HCT116 (cell line): ENCODE measurements at regions not wholly inside any gene's neighbourhood (a gene's known extent, or its start where the extent isn't known, plus 50 kb on each side); places are given as distances from the start of the nearest gene placed in this dataset.

Source experiments
- ATAC-seq: fragments of 200-7000 bp; cut with Tn5 transposase; 2 replicates; pipeline ENCODE4 v1.9.1; 2020; ENCODE audit warnings: mild to moderate bottlenecking, moderate library complexity
- BruUV-seq: library from RNA; stranded (reverse); fragments of 400-500 nt; replicated peaks from 2 replicates; lab custom pipeline; 2021; lab: Mats Ljungman, UMichigan
- CTCF ChIA-PET: fragments of 300-600 bp; sonication (Branson Sonifier 250); formaldehyde crosslinking; loops from one replicate; lab custom pipeline; 2021; ENCODE audit warnings: antibody characterized with exemption; lab: Charles Lee
- POLR2A ChIA-PET: fragments of 300-600, 350-600 bp; sonication (Branson Sonifier 250); formaldehyde crosslinking; loops from one replicate; lab custom pipeline; 2021; ENCODE audit warnings: antibody characterized with exemption; lab: Charles Lee
- RAD21 ChIA-PET, 2 experiments: fragments of 300-600 bp; sonication (Branson Sonifier 250); formaldehyde crosslinking; loops; one replicate each; lab custom pipeline; 2023; ENCODE audit warnings: low total read pairs in 2 of 2; ENCODE audit not compliant: uncharacterized antibody in 2 of 2, unreplicated experiment in 2 of 2, low non-redundant PET in 1 of 2; lab: Charles Lee
- DNase-seq: peaks from one replicate; pipeline ENCODE4 v3.0.0-alpha.2; 2010; ENCODE audit warnings: low read depth, low spot score
- H2AFZ ChIP-seq: fragments of 200-600 bp; shearing (Covaris generic), sonication (generic); 2 replicates; pipeline ENCODE4 v1.6.1; 2017; ENCODE audit warnings: low read depth, mixed run types, mixed read lengths, antibody characterized with exemption, low read length; ENCODE audit not compliant: poor library complexity, severe bottlenecking
- H3K27ac ChIP-seq: 2 replicates; pipeline ENCODE4 v1.5.1; 2012; ENCODE audit warnings: low read depth, low read length
- H3K27me3 ChIP-seq: fragments of 200-600 bp; sonication (generic); 2 replicates; pipeline ENCODE4 v1.6.1; 2016; ENCODE audit warnings: mixed run types, low read length, mixed read lengths; ENCODE audit not compliant: insufficient read depth
- H3K36me3 ChIP-seq, 2 experiments: fragments of 200-500 bp in 1 of 2; fragments of 200-600 bp in 1 of 2; sonication (Bioruptor generic) in 1 of 2; sonication (generic) in 1 of 2; 2 replicates each; pipeline versions ENCODE4 v1.5.1 to v1.6.1; 2014 to 2016; ENCODE audit warnings: low read length in 2 of 2, inconsistent platforms in 1 of 2, mixed read lengths in 1 of 2, mixed run types in 1 of 2; ENCODE audit not compliant: insufficient read depth in 2 of 2, control insufficient read depth in 1 of 2
- H3K4me1 ChIP-seq, 2 experiments: fragments of 200-600 bp in 1 of 2; sonication (generic) in 1 of 2; 2 replicates each; pipeline versions ENCODE4 v1.5.1 to v1.6.1; 2012 to 2017; ENCODE audit warnings: low read length in 2 of 2, inconsistent platforms in 1 of 2, mild to moderate bottlenecking in 1 of 2, mixed read lengths in 1 of 2, mixed run types in 1 of 2, moderate library complexity in 1 of 2; ENCODE audit not compliant: insufficient read depth in 2 of 2, control insufficient read depth in 1 of 2
- H3K4me2 ChIP-seq: fragments of 200-600 bp; sonication (generic); 2 replicates; pipeline ENCODE4 v1.6.1; 2017; ENCODE audit warnings: mixed run types, low read length, mixed read lengths
- H3K4me3 ChIP-seq, 2 experiments: fragments of 200-600 bp in 1 of 2; sonication (generic) in 1 of 2; replicated peaks in 1 of 2; 2 replicates each; pipeline ENCODE4 v1.5.1; 2011 to 2016; ENCODE audit warnings: low read length in 2 of 2, control low read depth in 1 of 2, low read depth in 1 of 2, mild to moderate bottlenecking in 1 of 2, mixed read lengths in 1 of 2, mixed run types in 1 of 2
- H3K79me2 ChIP-seq: fragments of 200-600 bp; sonication (generic); 2 replicates; pipeline ENCODE4 v1.6.1; 2017; ENCODE audit warnings: mild to moderate bottlenecking, mixed run types, low read length, moderate library complexity, mixed read lengths; ENCODE audit not compliant: insufficient read depth
- H3K9ac ChIP-seq: fragments of 200-600 bp; sonication (generic); 2 replicates; pipeline ENCODE4 v1.6.1; 2016; ENCODE audit warnings: low read length, mixed read lengths
- H3K9me2 ChIP-seq: fragments of 200-600 bp; sonication (generic), shearing (Covaris generic); 2 replicates; pipeline ENCODE4 v1.6.1; 2017; ENCODE audit warnings: mixed run types, mild to moderate bottlenecking, moderate library complexity; ENCODE audit not compliant: insufficient read depth
- H3K9me3 ChIP-seq, 2 experiments: fragments of 200-500 bp in 1 of 2; fragments of 200-600 bp in 1 of 2; sonication (Bioruptor generic) in 1 of 2; sonication (generic) in 1 of 2; 2 replicates each; pipeline ENCODE4 v1.6.1; 2014 to 2017; ENCODE audit warnings: low read length in 2 of 2, mixed read lengths in 2 of 2, inconsistent platforms in 1 of 2, low read depth in 1 of 2, mild to moderate bottlenecking in 1 of 2, mixed run types in 1 of 2, moderate library complexity in 1 of 2; ENCODE audit not compliant: control insufficient read depth in 1 of 2, insufficient read depth in 1 of 2
- H4K20me1 ChIP-seq: fragments of 200-600 bp; sonication (generic), shearing (Covaris generic); 2 replicates; pipeline ENCODE4 v1.6.1; 2017; ENCODE audit warnings: mixed run types, mild to moderate bottlenecking, moderate library complexity; ENCODE audit not compliant: insufficient read depth
- CBX3 ChIP-seq: IDR thresholded peaks from 2 replicates; pipeline ENCODE4 v1.6.1; 2012; ENCODE audit warnings: low read depth
- ELF1 ChIP-seq: IDR thresholded peaks from 2 replicates; pipeline ENCODE4 v1.6.1; 2012; ENCODE audit warnings: low read depth, borderline replicate concordance
- EZH2 ChIP-seq: fragments of 200-600 bp; sonication (generic); IDR thresholded peaks from 2 replicates; pipeline ENCODE4 v1.6.1; 2017; ENCODE audit warnings: antibody characterized with exemption, mixed run types
- EZH2phosphoT487 ChIP-seq: fragments of 200-600 bp; IDR thresholded peaks from 2 replicates; pipeline ENCODE4 v1.6.1; 2018; ENCODE audit warnings: antibody characterized with exemption, borderline replicate concordance
- FOSL1 ChIP-seq: IDR thresholded peaks from 2 replicates; pipeline ENCODE4 v1.6.1; 2012; ENCODE audit warnings: low read depth
- JUND ChIP-seq: IDR thresholded peaks from 2 replicates; pipeline ENCODE4 v1.6.1; 2012
- POLR2A ChIP-seq: IDR thresholded peaks from 2 replicates; pipeline ENCODE4 v1.7.0; 2011; ENCODE audit warnings: borderline replicate concordance; ENCODE audit not compliant: insufficient read depth, insufficient read length; ENCODE audit errors: extremely low read depth
- POLR2AphosphoS5 ChIP-seq: IDR thresholded peaks from 2 replicates; pipeline ENCODE4 v1.6.1; 2011; ENCODE audit warnings: mild to moderate bottlenecking, low read depth, low read length, moderate library complexity
- RAD21 ChIP-seq: IDR thresholded peaks from 2 replicates; pipeline ENCODE4 v1.6.1; 2012; ENCODE audit warnings: low read depth, mild to moderate bottlenecking
- SIN3A ChIP-seq: IDR thresholded peaks from 2 replicates; pipeline ENCODE4 v1.6.1; 2012; ENCODE audit warnings: low read depth
- SP1 ChIP-seq: IDR thresholded peaks from 2 replicates; pipeline ENCODE4 v1.6.1; 2012; ENCODE audit warnings: low read depth
- TCF7L2 ChIP-seq: IDR thresholded peaks from 2 replicates; pipeline ENCODE4 v1.7.0; 2011; ENCODE audit warnings: borderline replicate concordance, inconsistent platforms; ENCODE audit not compliant: insufficient read depth, insufficient read length; ENCODE audit errors: extremely low read depth
- YY1 ChIP-seq: IDR thresholded peaks from 2 replicates; pipeline ENCODE4 v1.6.1; 2011; ENCODE audit warnings: low read length, low read depth, moderate library complexity, mild to moderate bottlenecking; ENCODE audit not compliant: insufficient replicate concordance; ENCODE audit errors: extremely low read depth
- ZNF274 ChIP-seq: fragments of 200-500 bp; sonication (Bioruptor generic); IDR thresholded peaks from 2 replicates; pipeline ENCODE4 v1.6.1; 2014; ENCODE audit warnings: mild to moderate bottlenecking, low read depth, low read length, inconsistent platforms
- intact Hi-C: fragments of 100-400 bp; cut with micrococcal nuclease; formaldehyde crosslinking; loops from 2 replicates; pipeline ENCODE4 v1.10.0; 2022
- TF ChIP-seq, protein P1 (sequence below): IDR thresholded peaks from 2 replicates; pipeline ENCODE4 v1.6.1; 2012; ENCODE audit warnings: low read depth
- TF ChIP-seq, protein P2 (sequence below): IDR thresholded peaks from 2 replicates; pipeline ENCODE4 v1.6.1; 2011; ENCODE audit warnings: mild to moderate bottlenecking, low read length, moderate library complexity; ENCODE audit not compliant: insufficient replicate concordance; ENCODE audit errors: extremely low read depth
- TF ChIP-seq, protein P3 (sequence below): IDR thresholded peaks from 2 replicates; pipeline ENCODE4 v1.6.1; 2012

DNA sequence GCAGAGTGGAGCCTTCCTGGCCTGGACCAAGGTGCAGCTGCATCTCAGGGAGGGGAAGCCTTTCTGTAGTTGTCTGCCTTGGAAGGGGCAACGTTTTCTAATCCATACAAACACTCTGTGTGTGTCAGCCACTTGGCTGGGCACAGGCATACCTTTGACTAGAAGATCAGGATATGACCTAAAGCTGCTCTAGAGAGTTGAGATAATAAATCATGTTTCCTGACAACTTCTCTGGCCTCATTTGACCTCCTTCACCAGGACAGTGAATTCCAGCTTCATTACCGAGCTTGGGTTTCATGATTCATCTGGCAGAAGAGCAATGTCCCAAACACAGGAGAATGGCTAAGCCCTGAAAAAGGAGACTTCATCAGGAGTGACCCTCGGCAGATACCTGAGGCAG is 89.6 kb upstream of the KIT start (continued):
- TF ChIP-seq, protein P1, sequence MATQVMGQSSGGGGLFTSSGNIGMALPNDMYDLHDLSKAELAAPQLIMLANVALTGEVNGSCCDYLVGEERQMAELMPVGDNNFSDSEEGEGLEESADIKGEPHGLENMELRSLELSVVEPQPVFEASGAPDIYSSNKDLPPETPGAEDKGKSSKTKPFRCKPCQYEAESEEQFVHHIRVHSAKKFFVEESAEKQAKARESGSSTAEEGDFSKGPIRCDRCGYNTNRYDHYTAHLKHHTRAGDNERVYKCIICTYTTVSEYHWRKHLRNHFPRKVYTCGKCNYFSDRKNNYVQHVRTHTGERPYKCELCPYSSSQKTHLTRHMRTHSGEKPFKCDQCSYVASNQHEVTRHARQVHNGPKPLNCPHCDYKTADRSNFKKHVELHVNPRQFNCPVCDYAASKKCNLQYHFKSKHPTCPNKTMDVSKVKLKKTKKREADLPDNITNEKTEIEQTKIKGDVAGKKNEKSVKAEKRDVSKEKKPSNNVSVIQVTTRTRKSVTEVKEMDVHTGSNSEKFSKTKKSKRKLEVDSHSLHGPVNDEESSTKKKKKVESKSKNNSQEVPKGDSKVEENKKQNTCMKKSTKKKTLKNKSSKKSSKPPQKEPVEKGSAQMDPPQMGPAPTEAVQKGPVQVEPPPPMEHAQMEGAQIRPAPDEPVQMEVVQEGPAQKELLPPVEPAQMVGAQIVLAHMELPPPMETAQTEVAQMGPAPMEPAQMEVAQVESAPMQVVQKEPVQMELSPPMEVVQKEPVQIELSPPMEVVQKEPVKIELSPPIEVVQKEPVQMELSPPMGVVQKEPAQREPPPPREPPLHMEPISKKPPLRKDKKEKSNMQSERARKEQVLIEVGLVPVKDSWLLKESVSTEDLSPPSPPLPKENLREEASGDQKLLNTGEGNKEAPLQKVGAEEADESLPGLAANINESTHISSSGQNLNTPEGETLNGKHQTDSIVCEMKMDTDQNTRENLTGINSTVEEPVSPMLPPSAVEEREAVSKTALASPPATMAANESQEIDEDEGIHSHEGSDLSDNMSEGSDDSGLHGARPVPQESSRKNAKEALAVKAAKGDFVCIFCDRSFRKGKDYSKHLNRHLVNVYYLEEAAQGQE = no peak
- TF ChIP-seq CBX3 = no peak
- TF ChIP-seq, protein P2, sequence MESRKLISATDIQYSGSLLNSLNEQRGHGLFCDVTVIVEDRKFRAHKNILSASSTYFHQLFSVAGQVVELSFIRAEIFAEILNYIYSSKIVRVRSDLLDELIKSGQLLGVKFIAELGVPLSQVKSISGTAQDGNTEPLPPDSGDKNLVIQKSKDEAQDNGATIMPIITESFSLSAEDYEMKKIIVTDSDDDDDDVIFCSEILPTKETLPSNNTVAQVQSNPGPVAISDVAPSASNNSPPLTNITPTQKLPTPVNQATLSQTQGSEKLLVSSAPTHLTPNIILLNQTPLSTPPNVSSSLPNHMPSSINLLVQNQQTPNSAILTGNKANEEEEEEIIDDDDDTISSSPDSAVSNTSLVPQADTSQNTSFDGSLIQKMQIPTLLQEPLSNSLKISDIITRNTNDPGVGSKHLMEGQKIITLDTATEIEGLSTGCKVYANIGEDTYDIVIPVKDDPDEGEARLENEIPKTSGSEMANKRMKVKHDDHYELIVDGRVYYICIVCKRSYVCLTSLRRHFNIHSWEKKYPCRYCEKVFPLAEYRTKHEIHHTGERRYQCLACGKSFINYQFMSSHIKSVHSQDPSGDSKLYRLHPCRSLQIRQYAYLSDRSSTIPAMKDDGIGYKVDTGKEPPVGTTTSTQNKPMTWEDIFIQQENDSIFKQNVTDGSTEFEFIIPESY = no peak

GRCh38 chr4:54570822-54571221 is 86.9 kb upstream of the KIT start:
- BruUV-seq = no TSS peak
- H3K9me3 ChIP-seq = no peaks in the 10 kb centered on the region
- peaks cover 0 to 10% of the 10 kb centered on the region in 2 experiments; a peak in 3 of 4 replicates for H3K4me1 ChIP-seq
- no peak overlapping the region for H3K27ac ChIP-seq
- TF ChIP-seq ELF1 (no peak), POLR2A (no peak), POLR2AphosphoS5 (no peak), ZNF274 (no peak), TCF7L2 (no peak), SP1 (no peak), RAD21 (no peak), JUND (no peak), EZH2phosphoT487 (no peak), EZH2 (no peak), SIN3A (no peak), YY1 (no peak), FOSL1 (no peak)
- TF ChIP-seq, protein P3, sequence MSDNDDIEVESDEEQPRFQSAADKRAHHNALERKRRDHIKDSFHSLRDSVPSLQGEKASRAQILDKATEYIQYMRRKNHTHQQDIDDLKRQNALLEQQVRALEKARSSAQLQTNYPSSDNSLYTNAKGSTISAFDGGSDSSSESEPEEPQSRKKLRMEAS = no peak
- TF ChIP-seq, all 23 proteins: peak for 0
- peaks cover 14% of the 10 kb centered on the region for H3K27me3 ChIP-seq
- no peaks in the 10 kb centered on the region for H4K20me1 ChIP-seq
- no peak overlapping the region for H2AFZ ChIP-seq
- no peak for ATAC-seq
- ChIA-PET RAD21 (no interaction called here), CTCF (no interaction called here), POLR2A (no interaction called here)
- no peak overlapping the region for H3K9ac ChIP-seq
- no peaks in the 10 kb centered on the region for H3K9me2 ChIP-seq
- intact Hi-C loops = no loop called here
- no peaks in the 10 kb centered on the region for H3K36me3 ChIP-seq
- H3K4me2 ChIP-seq = no peak overlapping the region
- H3K4me3 ChIP-seq = no peak overlapping the region
- no peak for DNase-seq
- no peaks in the 10 kb centered on the region for H3K79me2 ChIP-seq
